Thymus (tissue), 11 donors: ENCODE measurements at regions not wholly inside any gene's neighbourhood (a gene's known extent, or its start where the extent isn't known, plus 50 kb on each side); places are given as distances from the start of the nearest gene placed in this dataset.

Source experiments
- DNase-seq, 9 donors: peaks; one replicate each; pipeline ENCODE4 v3.0.0-alpha.2; 2013; ENCODE audit warnings: low spot score in 9 of 9, low read depth in 6 of 9, missing footprints in 1 of 9
- H3K27ac ChIP-seq, 2 donors: one replicate each; pipeline ENCODE4 v1.5.1; 2013; ENCODE audit warnings: control low read depth in 1 of 2, low read depth in 1 of 2, low read length in 1 of 2, mild to moderate bottlenecking in 1 of 2, moderate library complexity in 1 of 2
- H3K27me3 ChIP-seq, 2 donors: one replicate each; pipeline ENCODE4 v1.5.1; 2013; ENCODE audit warnings: low read length in 1 of 2; ENCODE audit not compliant: control insufficient read depth in 2 of 2, insufficient read depth in 1 of 2
- H3K36me3 ChIP-seq, 2 donors: one replicate each; pipeline ENCODE4 v1.5.1; 2013; ENCODE audit warnings: low read length in 1 of 2, mild to moderate bottlenecking in 1 of 2, moderate library complexity in 1 of 2; ENCODE audit not compliant: control insufficient read depth in 2 of 2, insufficient read depth in 2 of 2
- H3K4me1 ChIP-seq, 2 donors: one replicate each; pipeline ENCODE4 v1.5.1; 2013; ENCODE audit warnings: low read length in 2 of 2; ENCODE audit not compliant: control insufficient read depth in 2 of 2, insufficient read depth in 2 of 2
- H3K4me3 ChIP-seq, 2 donors: one replicate each; pipeline ENCODE4 v1.5.1; 2013; ENCODE audit warnings: low read length in 2 of 2, control low read depth in 1 of 2, mild to moderate bottlenecking in 1 of 2
- H3K9me3 ChIP-seq, 2 donors: one replicate each; pipeline ENCODE4 v1.5.1; 2013; ENCODE audit warnings: low read length in 1 of 2, mild to moderate bottlenecking in 1 of 2; ENCODE audit not compliant: control insufficient read depth in 2 of 2, insufficient read depth in 1 of 2
- WGBS: extraction: QIAGEN DNeasy Blood & Tissue Kit; methylation state at CpG from one replicate; pipeline ENCODE4 v1.1.7; 2013; 5-methylcytosine and 5-hydroxymethylcytosine counted together
- donor health status: healthy.

GRCh38 chr5:5799826-5800225 is 377.3 kb downstream of the ICE1 start:
- no peak for DNase-seq
- H3K4me1 ChIP-seq, result no peaks in the 10 kb centered on the region
- no peaks in the 10 kb centered on the region for H3K27me3 ChIP-seq
- no peak overlapping the region for H3K27ac ChIP-seq
- no peaks in the 10 kb centered on the region for H3K9me3 ChIP-seq
- 89% methylated on average over 3 of the region's 3 CpGs for WGBS
- no peaks in the 10 kb centered on the region for H3K36me3 ChIP-seq
- H3K4me3 ChIP-seq, result no peak overlapping the region

DNA sequence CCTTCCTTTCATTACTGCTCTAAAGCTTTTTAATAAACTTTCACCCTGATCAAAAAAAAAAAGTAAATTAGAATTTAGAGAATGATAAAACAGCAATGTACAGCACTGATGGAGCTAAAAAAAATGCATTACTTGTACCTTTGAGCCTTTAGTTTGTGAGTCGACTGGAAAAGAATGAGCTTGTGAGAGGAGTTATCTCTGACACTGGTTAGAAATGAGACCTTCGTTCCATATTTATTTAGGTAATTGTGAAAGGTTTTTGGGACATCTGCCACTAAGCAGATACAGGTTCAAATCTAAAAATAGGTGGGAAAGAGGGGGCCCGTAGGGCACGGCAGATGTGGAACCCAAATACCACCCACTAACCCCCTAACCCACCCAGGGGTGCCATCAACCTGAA is 376.8 kb downstream of the ICE1 start:
- Histone ChIP-seq H3K4me3 (no peak overlapping the region), H3K9me3 (no peaks in the 10 kb centered on the region), H3K27me3 (no peaks in the 10 kb centered on the region), H3K36me3 (no peaks in the 10 kb centered on the region), H3K4me1 (no peaks in the 10 kb centered on the region), H3K27ac (no peak overlapping the region)
- no peak for DNase-seq
- WGBS, result 95% methylated on average over 4 of the region's 4 CpGs

DNA sequence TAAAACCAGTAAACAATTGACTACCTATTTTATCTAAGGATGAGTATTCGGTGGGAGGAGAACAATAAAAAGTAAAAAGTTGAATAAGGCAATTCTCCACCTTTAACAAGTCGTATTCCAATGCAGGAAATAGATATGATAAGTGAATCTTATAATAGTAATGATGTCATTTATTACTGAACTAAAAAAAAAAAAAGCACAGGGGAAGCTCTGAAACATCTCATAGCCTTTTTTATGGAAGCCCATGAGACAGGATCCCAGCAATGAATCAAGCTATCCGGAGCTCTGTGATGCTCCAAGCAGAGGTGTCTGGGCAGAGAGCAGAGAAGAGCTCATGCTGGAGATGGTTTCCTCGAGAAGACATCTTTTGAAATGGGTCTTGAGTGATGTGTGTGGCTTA is 376.0 kb downstream of the ICE1 start:
- Histone ChIP-seq H3K4me1 (no peaks in the 10 kb centered on the region), H3K36me3 (no peaks in the 10 kb centered on the region), H3K9me3 (no peaks in the 10 kb centered on the region), H3K4me3 (no peak overlapping the region), H3K27ac (no peak overlapping the region), H3K27me3 (no peaks in the 10 kb centered on the region)
- no peak for DNase-seq
- 51% methylated on average over 4 of the region's 4 CpGs for WGBS

DNA sequence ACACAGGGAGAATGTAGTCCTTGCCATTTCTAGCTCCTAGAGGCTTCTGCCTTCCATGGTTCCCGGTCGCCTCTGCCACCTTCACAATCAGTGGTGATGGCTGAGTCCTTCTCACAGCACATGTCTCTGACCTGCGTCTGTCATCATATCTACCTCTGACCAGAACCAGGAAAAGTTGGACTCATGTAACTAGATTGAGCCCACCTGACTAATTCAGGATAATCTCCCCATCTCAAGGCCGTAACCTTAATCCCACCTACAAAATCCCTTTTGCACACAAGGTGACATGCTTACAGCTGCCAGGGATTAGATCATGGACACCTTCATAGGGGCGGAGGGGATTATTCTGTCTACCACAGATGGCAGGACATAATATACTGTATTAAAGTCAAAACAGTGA is 375.6 kb downstream of the ICE1 start:
- no peaks in the 10 kb centered on the region for H3K27me3 ChIP-seq
- no peak overlapping the region for H3K4me3 ChIP-seq
- WGBS, result 95% methylated on average over 5 of the region's 5 CpGs
- no peaks in the 10 kb centered on the region for H3K9me3 ChIP-seq
- no peak for DNase-seq
- H3K36me3 ChIP-seq, result no peaks in the 10 kb centered on the region
- no peak overlapping the region for H3K27ac ChIP-seq
- H3K4me1 ChIP-seq, result no peaks in the 10 kb centered on the region

DNA sequence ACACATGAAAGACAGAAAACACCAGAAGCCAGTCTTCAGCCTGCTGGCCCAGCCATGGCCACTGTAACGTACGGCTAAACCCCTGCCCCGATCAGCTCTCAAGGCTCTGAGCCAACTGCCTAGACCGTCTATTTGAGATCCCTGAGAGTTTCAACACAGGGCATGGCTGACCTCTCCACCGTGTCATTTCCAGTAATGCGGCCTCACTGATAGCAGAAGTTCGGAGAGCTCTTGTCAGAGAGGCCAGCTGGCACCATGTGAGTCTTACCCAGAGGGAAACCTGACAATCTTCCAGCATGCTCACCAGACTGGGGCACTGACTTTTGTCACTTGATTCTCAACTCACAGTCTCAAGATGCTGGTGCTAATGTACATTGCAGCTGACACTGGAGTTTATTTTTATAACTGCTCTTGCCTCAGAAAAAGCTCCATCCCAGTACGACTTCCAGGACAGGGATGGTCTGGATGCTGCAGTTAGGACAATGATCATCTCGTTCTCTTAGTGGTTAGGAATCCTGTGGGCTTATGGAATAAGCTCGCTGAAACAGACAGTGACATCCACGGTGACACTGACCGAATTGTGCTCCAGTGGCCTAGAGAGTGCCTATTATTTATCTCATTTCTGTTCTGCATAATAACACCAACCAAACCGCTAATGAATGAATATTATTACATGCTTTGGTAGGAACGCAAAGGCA is 372.7 kb downstream of the ICE1 start:
- WGBS, result 90% methylated on average over 14 of the region's 14 CpGs
- Histone ChIP-seq H3K4me3 (no peak overlapping the region), H3K27ac (no peak overlapping the region), H3K27me3 (no peaks in the 10 kb centered on the region), H3K9me3 (no peaks in the 10 kb centered on the region), H3K36me3 (no peaks in the 10 kb centered on the region), H3K4me1 (no peaks in the 10 kb centered on the region)
- no peak for DNase-seq

DNA sequence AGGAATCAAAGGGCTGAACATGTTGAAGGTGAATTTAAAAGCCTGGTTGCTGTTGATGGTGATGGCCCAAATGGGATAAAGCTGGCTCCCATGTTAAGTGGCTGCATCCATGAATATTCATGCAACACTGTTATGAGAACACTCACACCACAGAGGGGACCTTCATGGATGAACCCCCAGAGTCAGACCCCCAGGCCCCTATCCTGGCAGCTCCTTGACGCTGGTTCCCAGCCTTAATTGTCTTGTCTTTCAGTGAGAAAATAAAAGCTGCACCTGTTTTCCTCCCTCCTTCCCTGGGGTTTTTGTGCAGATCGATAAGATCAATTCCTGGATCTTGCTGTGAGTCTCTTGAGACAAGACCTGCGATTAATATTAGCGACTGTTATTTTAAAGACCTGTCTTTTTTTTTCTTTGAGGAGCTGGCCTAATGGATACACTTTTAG is 371.7 kb downstream of the ICE1 start:
- 83% methylated on average over 4 of the region's 4 CpGs for WGBS
- H3K4me3 ChIP-seq, result no peak overlapping the region
- H3K27me3 ChIP-seq, result no peaks in the 10 kb centered on the region

DNA sequence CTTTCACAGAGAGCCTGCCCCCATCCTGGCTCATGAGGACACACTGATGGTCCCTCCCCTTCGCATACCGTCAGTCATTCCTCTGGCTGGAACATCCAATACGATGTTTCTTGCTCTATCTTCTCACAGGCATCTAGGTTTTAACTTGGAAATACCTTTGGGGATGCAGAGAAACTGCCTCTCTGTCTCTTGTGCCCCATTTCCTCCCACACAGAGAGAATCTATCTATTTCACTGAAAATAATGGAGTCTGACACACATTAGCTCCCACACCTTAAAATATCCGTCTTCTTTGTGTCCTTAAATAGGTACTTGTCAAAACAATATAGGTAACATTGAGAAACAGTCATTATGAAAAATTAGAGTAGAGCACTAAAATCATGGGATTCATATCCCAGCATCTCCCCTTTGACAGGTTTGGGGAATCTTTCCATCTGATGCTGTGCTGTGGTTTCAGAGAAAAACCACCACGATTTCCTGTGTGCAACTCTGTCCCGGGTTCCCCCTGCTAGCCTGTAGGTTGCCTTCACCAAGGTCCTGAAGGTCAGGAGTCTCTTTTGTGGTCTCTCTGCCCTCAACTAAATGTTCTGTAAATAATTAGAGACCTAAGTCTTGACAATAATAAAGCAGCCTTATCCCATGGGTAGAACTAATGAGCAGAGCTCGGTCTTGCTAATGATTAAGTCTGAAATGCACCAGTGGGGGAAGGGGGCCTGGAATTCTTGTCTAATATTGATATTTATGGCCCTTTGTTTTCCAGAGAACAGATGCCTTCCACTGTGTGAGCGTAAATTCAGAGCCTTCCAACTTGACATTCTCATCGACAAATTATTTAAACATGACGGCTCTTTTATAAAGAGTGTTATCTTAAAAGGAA is 371.0 kb downstream of the ICE1 start:
- H3K9me3 ChIP-seq, result no peaks in the 10 kb centered on the region
- no peaks in the 10 kb centered on the region for H3K4me1 ChIP-seq
- no peak overlapping the region for H3K4me3 ChIP-seq
- DNase-seq, result no peak
- no peak overlapping the region for H3K27ac ChIP-seq
- H3K27me3 ChIP-seq, result no peaks in the 10 kb centered on the region
- WGBS, result 59% methylated on average over 10 of the region's 10 CpGs
- no peaks in the 10 kb centered on the region for H3K36me3 ChIP-seq

More for the DNA sequence above, 371.7 kb downstream of the ICE1 start:
- no peaks in the 10 kb centered on the region for H3K36me3 ChIP-seq
- no peaks in the 10 kb centered on the region for H3K4me1 ChIP-seq
- H3K27ac ChIP-seq, result no peak overlapping the region
- DNase-seq, result no peak
- no peaks in the 10 kb centered on the region for H3K9me3 ChIP-seq

DNA sequence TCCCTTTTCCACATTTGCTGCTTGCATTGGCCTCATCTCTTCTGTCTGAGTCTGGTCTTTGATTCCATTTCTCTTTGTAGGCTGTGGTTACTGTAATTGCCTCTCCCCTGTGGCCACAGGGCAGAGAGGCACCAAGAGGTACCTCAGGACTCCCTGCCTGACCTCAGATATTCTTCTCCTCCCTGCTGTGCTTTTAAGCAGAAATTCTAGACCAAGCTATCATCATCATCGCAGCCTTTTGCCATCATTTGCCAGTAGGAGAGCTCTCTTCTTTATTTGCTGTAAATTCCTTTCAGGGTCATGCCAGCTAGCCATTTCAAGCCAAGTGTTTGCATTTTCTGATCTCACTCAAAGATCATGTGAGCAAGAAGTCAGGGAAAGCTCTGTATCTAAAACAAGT is 369.6 kb downstream of the ICE1 start:
- DNase-seq, result no peak
- WGBS, result 89% methylated on average over 1 of the region's 1 CpG

GRCh38 chr5:5788793-5789192 is 366.3 kb downstream of the ICE1 start:
- no peaks in the 10 kb centered on the region for H3K27me3 ChIP-seq
- DNase-seq, result no peak
- H3K36me3 ChIP-seq, result no peaks in the 10 kb centered on the region
- H3K4me3 ChIP-seq, result no peak overlapping the region
- WGBS, result 94% methylated on average over 5 of the region's 5 CpGs
- H3K9me3 ChIP-seq, result no peaks in the 10 kb centered on the region
- H3K27ac ChIP-seq, result no peak overlapping the region
- H3K4me1 ChIP-seq, result no peaks in the 10 kb centered on the region

More for the DNA sequence above, 369.6 kb downstream of the ICE1 start:
- no peak overlapping the region for H3K27ac ChIP-seq
- no peaks in the 10 kb centered on the region for H3K27me3 ChIP-seq
- H3K36me3 ChIP-seq, result no peaks in the 10 kb centered on the region
- H3K4me1 ChIP-seq, result no peaks in the 10 kb centered on the region
- no peaks in the 10 kb centered on the region for H3K9me3 ChIP-seq
- H3K4me3 ChIP-seq, result no peak overlapping the region
